Motor neuron (in vitro differentiated cells): ENCODE measurements at regions not wholly inside any gene's neighbourhood (a gene's known extent, or its start where the extent isn't known, plus 50 kb on each side); places are given as distances from the start of the nearest gene placed in this dataset.
"Not testable (repeated sequence)": the region's sequence is repeated elsewhere in the genome, so short reads cannot be mapped to it uniquely, and the experiment has no call there.

Experiments
- ATAC-seq, 8 experiments: fragments of 200-7000 bp; cut with Tn5 transposase; replicated peaks in 6 of 8; 2 replicates each; pipeline ENCODE4 v1.8.0; 2021; ENCODE audit warnings: mild to moderate bottlenecking in 8 of 8, moderate library complexity in 8 of 8
- H3K27ac ChIP-seq, 2 donors: fragments of 250-450 bp; sonication (Bioruptor Pico); 2 replicates each; pipeline ENCODE4 v1.9.0; 2021; ENCODE audit warnings: antibody characterized with exemption in 2 of 2, mild to moderate bottlenecking in 2 of 2, moderate library complexity in 1 of 2
- H3K4me1 ChIP-seq, 2 donors: fragments of 250-450 bp; sonication (Bioruptor Pico); replicated peaks in 1 of 2; 2 replicates each; pipeline ENCODE4 v1.6.1; 2021; ENCODE audit warnings: antibody characterized with exemption in 2 of 2, mild to moderate bottlenecking in 2 of 2, moderate library complexity in 1 of 2
- H3K4me3 ChIP-seq, 5 donors: fragments of 250-450 bp; sonication (Bioruptor Pico); 2 replicates each; pipeline ENCODE4 v1.9.0; 2021; ENCODE audit warnings: antibody characterized with exemption in 5 of 5, mild to moderate bottlenecking in 5 of 5, moderate library complexity in 4 of 5
- WGBS, 10 experiments: fragments of 450-650 bp; shearing (Covaris generic); methylation state at CpG; one replicate each; pipeline ENCODE4 v1.0.0; 2022; 5-methylcytosine and 5-hydroxymethylcytosine counted together
- in situ Hi-C, 9 experiments: fragments of 400-800 bp; cut with MboI; loops; one replicate each; pipeline ENCODE4 v1.15.0; 2021; ENCODE audit warnings: low sequenced_read_pairs in 9 of 9, low pct_unique_long_range_greater_than_20kb in 2 of 9; ENCODE audit not compliant: unreplicated experiment in 9 of 9

DNA sequence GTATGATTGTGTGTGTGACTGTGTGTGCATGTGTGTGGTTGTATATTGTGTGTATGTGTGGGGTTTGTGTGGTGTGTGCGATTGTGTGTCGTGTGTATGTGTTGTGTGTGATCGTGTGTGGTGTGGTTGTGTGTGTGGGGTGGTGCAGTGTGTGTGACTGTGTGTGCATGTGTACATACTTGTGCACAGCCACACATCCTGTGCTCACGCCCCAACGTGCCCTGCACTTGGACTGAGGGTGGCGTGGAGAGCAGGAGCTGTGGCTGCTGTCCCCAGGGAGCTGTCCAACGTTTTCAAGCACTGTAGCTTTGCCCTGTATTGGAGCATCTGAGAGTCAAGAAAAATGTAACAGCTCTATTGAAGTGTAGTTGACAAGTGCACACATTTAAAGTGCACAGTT is 243.2 kb upstream of the HDAC4 start:
- Histone ChIP-seq H3K4me1 (no peaks in the 10 kb centered on the region), H3K27ac (no peak overlapping the region), H3K4me3 (no peak overlapping the region)
- peak; percentile 21 to 48 (median 40) for ATAC-seq
- in situ Hi-C loops = no loop called here
- WGBS, 10 experiments = 57 to 93% (median 58%) methylated on average over 3 to 6 of the region's 7 CpGs; no CpG with 5 or more reads in 7 of the 10 experiments

DNA sequence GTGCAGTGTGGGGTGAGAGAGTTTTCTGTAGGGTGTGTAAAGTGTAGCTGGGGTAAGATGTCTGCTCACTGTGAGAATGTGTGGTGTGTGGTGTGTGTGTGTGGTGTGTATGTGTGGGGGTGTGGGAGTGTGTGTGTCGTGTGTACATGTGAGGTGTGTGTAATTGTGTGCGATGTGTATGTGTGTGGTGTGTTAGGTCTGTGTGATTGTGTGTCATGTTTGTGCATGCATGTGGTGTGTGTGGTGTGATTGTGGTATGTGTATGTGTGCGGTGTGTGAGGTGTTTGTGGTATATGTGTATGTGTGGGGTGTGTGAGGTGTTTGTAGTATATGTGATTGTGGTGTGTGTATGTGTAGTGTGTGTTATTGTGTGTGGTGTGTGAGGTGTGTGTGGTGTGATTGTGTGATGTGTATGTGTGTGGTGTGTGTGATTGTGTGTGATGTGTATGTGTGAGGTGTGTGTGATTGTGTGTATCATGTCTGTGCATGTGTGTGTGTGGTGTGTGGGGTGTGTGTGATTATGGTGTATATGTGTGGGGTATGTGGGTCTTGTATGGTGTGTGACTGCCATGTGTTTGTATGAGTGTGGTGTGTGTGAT is 241.7 kb upstream of the HDAC4 start:
- Histone ChIP-seq H3K4me1 (no peaks in the 10 kb centered on the region), H3K27ac (no peak overlapping the region), H3K4me3 (no peak overlapping the region)
- no CpG with 5 or more reads among the region's 3 CpGs for WGBS, 10 experiments
- in situ Hi-C loops = no loop called here
- no peak for ATAC-seq

DNA sequence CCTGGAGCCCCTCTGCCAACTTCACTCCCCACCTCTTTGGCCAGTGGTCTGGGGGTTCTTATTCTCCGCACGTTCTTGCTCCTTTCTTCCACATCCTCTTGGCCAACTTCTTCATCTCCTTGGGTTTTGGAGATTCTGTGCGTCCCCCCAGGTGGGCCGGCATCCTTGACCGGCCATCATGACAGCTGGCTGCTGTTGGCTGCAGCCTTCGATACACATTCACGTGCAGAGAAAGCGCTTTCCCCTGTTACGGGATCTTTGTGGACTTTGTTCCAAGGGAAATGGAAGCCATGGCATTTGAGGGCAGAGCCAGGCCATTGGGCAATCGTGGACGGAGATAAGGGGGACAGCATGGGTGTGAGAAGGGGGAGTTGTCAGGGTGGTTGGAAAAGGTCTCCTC is 241.1 kb upstream of the HDAC4 start:
- in situ Hi-C loops, H3K27ac ChIP-seq, ATAC-seq, H3K4me1 ChIP-seq, H3K4me3 ChIP-seq: not testable (repeated sequence)
- WGBS, 10 experiments = 88 to 100% (median 95%) methylated on average over 2 to 6 of the region's 11 CpGs; no CpG with 5 or more reads in 7 of the 10 experiments

DNA sequence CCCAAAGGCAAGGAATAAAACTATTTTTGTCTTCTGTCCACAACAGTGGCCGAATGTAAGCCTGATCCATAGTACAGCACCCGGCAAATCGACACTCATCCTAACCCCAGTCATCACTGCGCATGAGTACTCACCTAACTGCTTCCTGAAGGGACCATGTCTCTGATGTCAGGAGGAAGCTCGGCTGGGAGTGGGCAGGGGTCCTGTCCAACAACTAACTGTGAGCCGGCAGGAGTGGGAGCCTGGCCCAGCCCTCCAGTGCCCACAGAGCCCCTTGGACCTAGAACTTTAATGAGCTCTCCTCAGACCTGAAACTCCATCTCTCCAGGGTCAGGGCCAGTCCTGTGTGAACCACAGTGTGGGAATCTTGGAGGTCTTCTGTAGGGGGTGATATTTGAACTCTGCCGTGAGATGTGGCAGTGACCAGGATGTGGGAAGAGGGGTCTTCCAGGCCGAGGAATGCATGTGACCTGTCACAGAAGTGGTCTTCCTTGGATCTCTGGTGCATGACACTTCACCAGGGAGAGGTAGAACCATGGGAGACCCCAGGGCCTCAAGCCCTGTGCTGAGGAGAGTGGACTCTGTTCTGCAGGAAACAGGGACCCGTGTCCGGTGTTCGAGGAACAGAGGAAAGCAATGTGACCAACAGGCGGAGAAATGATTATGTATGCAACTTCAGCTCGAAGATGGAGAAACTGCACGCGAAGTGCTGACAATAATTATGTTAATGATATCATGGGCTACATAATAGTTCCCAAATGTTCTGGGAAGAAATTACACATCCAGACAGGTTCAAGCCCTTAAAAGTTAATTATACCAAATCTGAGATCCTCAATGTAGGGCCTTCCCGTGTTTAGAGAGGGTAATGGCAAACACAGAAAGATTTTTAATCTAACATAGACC is 240.1 kb upstream of the HDAC4 start:
- no peak overlapping the region for H3K4me3 ChIP-seq
- WGBS, 10 experiments = 0 to 94% (median 82%) methylated on average over 2 to 14 of the region's 16 CpGs; no CpG with 5 or more reads in 1 of the 10 experiments
- no peak overlapping the region for H3K27ac ChIP-seq
- ATAC-seq = peak in 2 of 8 experiments; percentile 27 to 88
- no peaks in the 10 kb centered on the region for H3K4me1 ChIP-seq
- in situ Hi-C loops = no loop called here

DNA sequence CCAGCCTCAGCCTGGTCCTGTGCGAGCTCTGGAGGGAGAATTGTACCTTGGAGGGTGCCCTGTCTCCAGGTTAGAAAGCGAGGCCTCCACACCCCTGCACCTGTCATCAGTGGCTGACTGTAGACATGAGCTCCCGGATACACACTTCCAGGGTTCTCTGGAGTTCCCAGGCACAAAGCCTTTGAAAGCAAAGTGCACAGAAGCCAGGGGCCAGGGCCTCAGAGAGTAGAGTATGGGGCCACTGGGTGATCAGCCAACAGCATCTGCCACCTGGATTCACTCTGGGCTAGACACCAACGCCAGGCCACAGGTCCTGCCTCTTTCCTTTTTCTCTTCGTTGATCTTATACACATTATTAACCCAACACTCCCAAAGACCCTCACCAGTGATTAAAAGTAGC is 239.4 kb upstream of the HDAC4 start:
- Histone ChIP-seq H3K4me3 (no peak overlapping the region), H3K4me1 (no peaks in the 10 kb centered on the region), H3K27ac (no peak overlapping the region)
- ATAC-seq = no peak
- WGBS, 10 experiments = 20 to 100% (median 63%) methylated on average over 1 to 4 of the region's 5 CpGs; no CpG with 5 or more reads in 4 of the 10 experiments
- in situ Hi-C loops = no loop called here

DNA sequence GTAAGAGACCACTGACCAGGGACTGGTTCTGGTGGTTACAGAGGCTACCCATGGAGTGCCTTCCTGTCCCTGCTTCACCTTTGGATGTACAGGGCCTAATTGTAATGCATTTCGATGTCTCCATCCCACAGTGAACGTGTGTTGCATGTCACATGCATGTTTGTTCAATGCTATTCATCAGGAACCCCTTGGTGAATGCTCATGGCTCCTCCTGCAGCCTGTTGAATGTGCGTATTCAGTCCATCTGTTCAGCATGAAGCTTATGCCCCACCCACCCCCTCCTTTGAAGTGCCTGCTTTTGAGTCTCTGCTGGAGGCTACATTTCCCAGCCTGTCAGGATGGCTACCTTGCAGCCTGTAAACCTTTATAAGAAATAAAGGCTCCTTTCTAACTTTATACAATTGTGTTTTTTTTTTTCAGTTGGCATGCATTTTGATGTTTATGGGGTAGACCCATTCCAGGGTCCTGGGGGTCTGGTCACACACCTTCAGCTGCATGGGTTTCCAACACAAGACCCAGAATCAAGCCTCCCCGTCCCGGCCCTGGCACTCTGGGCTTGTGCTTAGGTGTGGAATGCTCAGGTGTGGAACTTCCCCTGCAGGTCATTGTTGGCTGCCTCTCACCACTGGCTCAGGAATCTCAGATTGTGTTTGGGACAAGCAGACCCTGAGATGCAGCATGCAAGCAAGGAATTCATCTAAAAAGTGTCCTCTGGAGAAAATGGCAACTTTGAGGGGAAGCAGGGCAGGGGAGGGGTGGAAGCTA is 238.8 kb upstream of the HDAC4 start:
- Histone ChIP-seq H3K27ac (no peak overlapping the region), H3K4me3 (no peak overlapping the region), H3K4me1 (no peaks in the 10 kb centered on the region)
- WGBS, 10 experiments = 0 to 100% (median 66%) methylated on average over 1 to 2 of the region's 5 CpGs; no CpG with 5 or more reads in 4 of the 10 experiments
- ATAC-seq = peak in 3 of 8 experiments; percentile 45 to 75 (median 74)
- in situ Hi-C loops = no loop called here

DNA sequence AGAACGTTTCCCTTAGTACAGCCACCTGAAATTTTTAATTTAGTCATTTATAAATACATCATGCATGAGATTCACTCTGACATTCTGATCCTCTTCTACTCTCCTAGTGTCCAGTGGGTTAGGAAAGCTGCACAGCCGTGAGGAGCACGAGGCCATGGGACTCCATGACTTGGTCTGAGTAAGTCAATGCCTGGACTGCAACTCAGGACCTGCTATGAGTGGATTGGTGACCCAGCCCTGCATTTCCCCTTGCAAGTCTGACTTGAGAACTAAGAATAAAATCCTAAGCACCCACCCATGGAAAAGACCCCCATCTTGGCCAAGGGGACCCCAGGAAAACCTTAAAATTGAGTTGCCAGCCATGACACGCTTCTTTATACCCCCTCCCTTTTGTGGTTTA is 237.6 kb upstream of the HDAC4 start:
- ATAC-seq = no peak
- no peak overlapping the region for H3K27ac ChIP-seq
- in situ Hi-C loops = no loop called here
- no peaks in the 10 kb centered on the region for H3K4me1 ChIP-seq
- H3K4me3 ChIP-seq = no peak overlapping the region
- 0 to 83% (median 27%) methylated on average over 1 to 4 of the region's 4 CpGs; no CpG with 5 or more reads in 2 of the 10 experiments for WGBS, 10 experiments

DNA sequence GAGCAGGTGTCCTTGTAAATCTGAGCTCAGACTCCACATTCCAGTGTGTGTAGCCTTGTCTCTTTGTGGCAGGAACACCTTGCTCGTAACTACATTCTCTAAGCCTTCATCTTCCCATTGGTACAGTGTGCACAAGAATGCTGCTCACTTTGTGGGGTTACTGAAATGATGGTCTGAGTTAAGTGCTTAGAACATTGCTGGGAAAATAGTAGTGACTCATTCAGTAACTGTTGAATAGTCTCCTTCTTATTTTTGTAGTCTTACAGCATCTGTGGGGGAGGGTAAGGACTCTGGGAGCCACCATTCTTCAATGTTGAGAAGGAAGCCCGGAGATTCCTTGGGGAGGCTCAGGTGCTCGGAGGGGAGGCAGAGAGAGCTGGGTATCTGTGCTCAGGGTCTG is 236.0 kb upstream of the HDAC4 start:
- in situ Hi-C loops = no loop called here
- Histone ChIP-seq H3K4me3 (no peak overlapping the region), H3K27ac (no peak overlapping the region), H3K4me1 (no peaks in the 10 kb centered on the region)
- ATAC-seq = peak in 4 of 8 experiments; percentile 26 to 89 (median 56)
- WGBS, 10 experiments = 29 to 93% (median 50%) methylated on average over 1 to 2 of the region's 3 CpGs; no CpG with 5 or more reads in 5 of the 10 experiments

DNA sequence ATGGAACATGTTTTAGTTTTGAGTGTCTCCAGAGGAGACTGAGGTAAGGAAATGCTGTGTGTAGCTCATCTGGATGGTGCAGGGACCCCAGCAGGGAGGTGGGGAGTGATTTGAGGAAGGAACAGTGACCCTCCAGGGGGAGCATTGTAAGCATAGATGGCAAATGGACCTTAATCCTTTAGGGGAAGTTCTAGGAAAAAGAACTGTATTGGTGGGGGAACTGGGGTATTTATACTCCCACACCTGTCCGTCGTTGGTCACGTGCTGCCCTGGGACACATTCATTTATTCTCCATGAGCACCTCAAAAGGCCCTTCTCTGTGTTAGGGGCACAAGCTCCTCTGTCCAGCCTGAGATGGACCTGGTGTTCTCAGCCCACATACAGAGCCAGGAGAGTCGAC is 233.9 kb upstream of the HDAC4 start:
- no peaks in the 10 kb centered on the region for H3K4me1 ChIP-seq
- ATAC-seq = no peak
- H3K4me3 ChIP-seq = no peak overlapping the region
- 33 to 50% methylated on average over 1 to 3 of the region's 4 CpGs; no CpG with 5 or more reads in 8 of the 10 experiments for WGBS, 10 experiments
- in situ Hi-C loops = no loop called here
- no peak overlapping the region for H3K27ac ChIP-seq

DNA sequence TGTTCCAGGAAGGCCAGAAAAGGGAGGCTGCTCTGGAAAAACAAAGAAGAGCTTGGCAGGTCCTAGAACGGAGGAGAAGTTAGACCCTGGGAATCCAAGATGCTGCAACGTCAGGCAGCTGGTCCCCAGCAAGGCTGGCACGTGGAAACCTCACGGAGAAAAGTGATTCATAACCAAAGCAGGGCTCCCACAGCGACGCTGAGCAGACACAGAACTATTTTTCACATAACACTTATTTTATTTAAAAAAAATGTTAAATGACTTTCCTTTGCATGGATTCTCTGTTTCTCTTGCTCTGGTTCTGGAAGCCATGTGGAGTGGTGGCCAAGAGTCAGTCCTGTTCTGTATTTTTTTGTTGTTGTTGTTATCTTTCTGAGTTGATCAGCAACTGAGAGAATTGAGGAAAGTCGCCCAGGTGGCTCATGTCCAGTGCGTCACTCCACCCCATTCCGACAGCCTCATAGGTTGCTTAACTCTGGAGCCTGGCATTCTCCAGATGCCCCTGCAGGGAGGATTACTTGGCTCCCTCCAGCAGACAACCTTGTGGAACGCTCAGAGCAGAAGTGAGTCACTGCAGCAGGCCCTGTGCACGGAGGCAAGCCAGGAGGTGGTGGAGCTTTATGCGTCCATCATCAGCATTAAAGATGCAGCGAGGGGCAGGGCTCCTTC is 229.9 kb upstream of the HDAC4 start:
- Histone ChIP-seq H3K4me1 (no peaks in the 10 kb centered on the region), H3K27ac (no peak overlapping the region), H3K4me3 (no peak overlapping the region)
- in situ Hi-C loops = no loop called here
- ATAC-seq = peak in 3 of 8 experiments; percentile 84 to 90 (median 89)
- 4 to 87% (median 42%) methylated on average over 1 to 9 of the region's 13 CpGs; no CpG with 5 or more reads in 2 of the 10 experiments for WGBS, 10 experiments

DNA sequence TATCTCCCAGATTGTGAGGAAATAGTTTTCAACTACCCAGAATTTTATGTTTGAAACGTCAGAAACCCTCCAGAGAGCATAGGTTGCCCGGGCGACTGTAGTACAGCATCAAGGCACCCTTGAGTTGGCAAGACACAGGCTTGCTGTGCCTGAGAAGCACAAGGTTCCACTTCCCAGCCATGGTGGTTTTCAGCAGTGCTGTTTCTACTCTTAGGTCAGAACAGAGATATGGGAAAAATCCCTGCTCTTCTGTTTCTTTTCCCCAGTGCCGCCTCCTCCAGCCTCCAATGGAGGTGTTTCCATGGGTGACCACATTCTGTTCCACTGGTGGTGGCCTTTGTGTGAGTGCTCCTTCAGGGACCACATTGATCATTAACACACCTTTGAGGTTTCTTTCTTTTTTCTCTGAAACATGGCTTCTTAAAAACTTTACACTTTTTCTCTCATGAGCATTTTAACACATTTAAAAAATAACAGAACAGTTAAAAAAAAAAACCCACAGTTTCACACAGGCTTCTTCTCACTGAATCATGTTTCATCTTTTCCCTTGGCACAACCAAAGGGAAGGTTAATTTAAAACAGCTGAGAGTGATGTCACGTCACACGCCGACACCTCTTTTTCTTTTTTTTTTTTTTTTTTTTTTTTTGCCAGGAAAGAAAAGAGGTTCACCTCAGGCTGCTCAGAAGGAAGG is 229.3 kb upstream of the HDAC4 start:
- ATAC-seq = no peak
- in situ Hi-C loops = no loop called here
- no peaks in the 10 kb centered on the region for H3K4me1 ChIP-seq
- no peak overlapping the region for H3K4me3 ChIP-seq
- H3K27ac ChIP-seq = no peak overlapping the region
- WGBS, 10 experiments = 21 to 96% (median 84%) methylated on average over 3 to 7 of the region's 7 CpGs

DNA sequence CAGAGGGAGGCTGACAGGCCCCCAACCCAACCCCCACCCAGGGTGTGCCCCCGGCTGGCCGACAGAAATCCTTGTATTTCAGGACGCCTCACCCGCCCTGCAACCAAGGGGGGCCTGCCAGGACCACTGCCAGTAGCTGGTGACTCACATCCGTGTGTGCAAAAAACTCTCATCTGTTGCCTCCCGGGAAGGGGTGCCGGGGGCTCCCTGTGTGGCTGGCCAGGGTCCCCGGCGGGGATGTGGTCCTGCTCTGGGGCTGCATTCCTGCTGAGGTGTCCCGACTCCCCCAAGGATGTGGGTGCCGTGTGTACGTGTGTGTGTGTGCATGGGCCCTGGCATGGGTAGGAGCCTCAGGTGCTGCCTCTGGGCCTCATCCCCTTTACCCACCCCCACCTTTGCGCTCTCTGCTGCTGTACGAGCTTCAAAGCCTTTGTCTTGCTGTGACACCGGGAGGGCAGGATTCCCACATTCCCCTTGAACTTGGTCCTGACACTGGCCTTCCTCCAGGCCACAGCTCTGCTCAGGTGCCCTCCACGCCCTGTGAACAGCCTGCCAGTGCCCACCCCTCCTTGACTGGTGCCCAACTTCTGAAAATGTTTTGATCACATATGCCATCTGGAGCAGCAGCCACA is 226.3 kb upstream of the HDAC4 start:
- 55 to 76% (median 65%) methylated on average over 1 to 7 of the region's 16 CpGs; no CpG with 5 or more reads in 6 of the 10 experiments for WGBS, 10 experiments
- Histone ChIP-seq H3K27ac (no peak overlapping the region), H3K4me3 (no peak overlapping the region), H3K4me1 (no peaks in the 10 kb centered on the region)
- in situ Hi-C loops = no loop called here
- ATAC-seq = no peak
